ENCODE measurements at regions not wholly inside any gene's neighbourhood (a gene's known extent, or its start where the extent isn't known, plus 50 kb on each side); places are given as distances from the start of the nearest gene placed in this dataset.

DNA sequence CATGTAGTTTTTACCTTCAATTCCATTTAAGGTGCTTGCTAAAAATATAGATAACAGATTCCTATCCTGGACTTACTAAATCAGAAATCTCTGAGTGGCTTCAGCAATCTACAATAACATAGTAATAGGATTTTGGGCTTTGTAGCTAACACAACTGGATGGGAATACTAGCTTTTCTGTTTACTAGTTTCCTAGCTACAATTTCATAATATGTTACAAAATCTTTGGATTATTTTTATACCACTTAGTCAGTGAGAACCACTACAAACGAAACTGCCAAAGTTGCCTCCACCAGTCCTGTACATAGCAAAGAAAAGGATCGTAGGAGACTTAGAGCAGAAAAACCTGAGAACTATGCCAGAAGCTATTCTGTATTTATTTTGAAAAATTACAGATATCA is 87.7 kb upstream of the ANO3 start:
- no peak for TF ChIP-seq POLR2A (IDR thresholded peaks at IDR 0.05)
- no peak for TF ChIP-seq CTCF (IDR thresholded peaks at IDR 0.05)
- TF ChIP-seq POLR2AphosphoS5 (IDR thresholded peaks at IDR 0.05; ENCODE audit: insufficient read depth in 1 of 2, low read depth in 1 of 2): no peak

All from vagina (tissue), 2 donors.